Transverse colon (tissue), 4 donors: ENCODE measurements at regions not wholly inside any gene's neighbourhood (a gene's known extent, or its start where the extent isn't known, plus 50 kb on each side); places are given as distances from the start of the nearest gene placed in this dataset.

Experiments used
- EP300 ChIP-seq: sonication (generic); formaldehyde crosslinking; IDR thresholded peaks from one replicate; pipeline ENCODE4 v1.6.1; 2017; ENCODE audit warnings: antibody characterized with exemption, low read depth
- POLR2A ChIP-seq: fragments of 450-650 bp; IDR thresholded peaks from one replicate; pipeline ENCODE4 v1.6.1; 2016; ENCODE audit warnings: antibody characterized with exemption, mild to moderate bottlenecking, moderate library complexity
- POLR2AphosphoS5 ChIP-seq, 3 donors: sonication (generic); formaldehyde crosslinking; IDR thresholded peaks; one replicate each; pipeline ENCODE4 v1.6.1; 2016; ENCODE audit warnings: antibody characterized with exemption in 3 of 3
- TF ChIP-seq, protein P1 (sequence below), 5 experiments: fragments of 200-600 bp in 3 of 5; fragments of 450-650 bp in 2 of 5; sonication (generic) in 3 of 5; IDR thresholded peaks; 1 replicate in 2 of 5; 2 replicates in 3 of 5; pipeline ENCODE4 v1.5.1; 2016 to 2017; ENCODE audit warnings: antibody characterized with exemption in 5 of 5, inconsistent platforms in 3 of 5, mild to moderate bottlenecking in 2 of 5, moderate library complexity in 1 of 5

DNA sequence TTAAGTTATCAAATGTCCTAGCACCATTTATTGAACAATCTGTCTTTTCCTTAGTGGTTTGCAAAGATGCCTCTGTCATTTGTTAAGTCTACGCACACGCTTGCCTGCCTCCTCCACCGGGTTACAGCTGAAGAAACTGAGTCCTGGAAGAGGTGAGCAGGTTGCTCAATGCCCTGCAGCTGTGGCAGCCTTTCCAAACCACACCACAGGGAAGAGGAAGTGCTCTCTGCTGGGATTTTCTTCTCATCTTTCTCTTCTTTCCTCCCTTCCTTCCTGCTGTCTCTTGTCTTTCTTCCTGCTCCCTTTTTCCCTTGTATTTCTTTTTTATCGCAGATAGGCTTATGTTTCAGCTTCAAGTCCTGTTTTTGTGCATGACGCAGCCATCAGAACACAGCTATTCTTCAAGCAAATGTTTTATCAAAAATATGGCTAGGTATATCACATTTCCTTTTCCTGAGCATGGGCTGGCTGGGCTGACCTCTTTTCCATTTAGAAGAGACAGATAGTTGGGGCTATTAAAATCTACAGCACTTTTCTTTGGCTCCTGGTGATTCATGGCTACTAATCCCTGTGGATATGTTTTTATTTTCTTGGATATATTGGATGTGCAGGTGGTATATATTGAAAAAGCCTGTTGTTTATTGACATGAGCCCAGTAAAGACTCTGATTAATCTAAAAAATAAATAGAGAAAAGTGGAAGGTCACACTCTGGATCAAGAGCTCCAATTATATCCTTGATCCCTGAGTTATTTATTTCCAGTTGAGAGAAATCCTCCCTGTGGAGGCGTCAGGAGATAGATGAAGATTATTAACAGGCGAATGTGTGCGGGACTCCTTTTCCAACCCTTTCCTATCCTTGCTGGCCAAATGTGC lies 214.6 kb downstream of the TSN start:
- TF ChIP-seq, protein P1, sequence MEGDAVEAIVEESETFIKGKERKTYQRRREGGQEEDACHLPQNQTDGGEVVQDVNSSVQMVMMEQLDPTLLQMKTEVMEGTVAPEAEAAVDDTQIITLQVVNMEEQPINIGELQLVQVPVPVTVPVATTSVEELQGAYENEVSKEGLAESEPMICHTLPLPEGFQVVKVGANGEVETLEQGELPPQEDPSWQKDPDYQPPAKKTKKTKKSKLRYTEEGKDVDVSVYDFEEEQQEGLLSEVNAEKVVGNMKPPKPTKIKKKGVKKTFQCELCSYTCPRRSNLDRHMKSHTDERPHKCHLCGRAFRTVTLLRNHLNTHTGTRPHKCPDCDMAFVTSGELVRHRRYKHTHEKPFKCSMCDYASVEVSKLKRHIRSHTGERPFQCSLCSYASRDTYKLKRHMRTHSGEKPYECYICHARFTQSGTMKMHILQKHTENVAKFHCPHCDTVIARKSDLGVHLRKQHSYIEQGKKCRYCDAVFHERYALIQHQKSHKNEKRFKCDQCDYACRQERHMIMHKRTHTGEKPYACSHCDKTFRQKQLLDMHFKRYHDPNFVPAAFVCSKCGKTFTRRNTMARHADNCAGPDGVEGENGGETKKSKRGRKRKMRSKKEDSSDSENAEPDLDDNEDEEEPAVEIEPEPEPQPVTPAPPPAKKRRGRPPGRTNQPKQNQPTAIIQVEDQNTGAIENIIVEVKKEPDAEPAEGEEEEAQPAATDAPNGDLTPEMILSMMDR (IDR thresholded peaks at IDR 0.05) = no peak
- TF ChIP-seq POLR2A (no peak), POLR2AphosphoS5 (IDR thresholded peaks at IDR 0.05) (no peak), EP300 (no peak)
